ENCODE measurements at regions not wholly inside any gene's neighbourhood (a gene's known extent, or its start where the extent isn't known, plus 50 kb on each side); places are given as distances from the start of the nearest gene placed in this dataset.

DNA sequence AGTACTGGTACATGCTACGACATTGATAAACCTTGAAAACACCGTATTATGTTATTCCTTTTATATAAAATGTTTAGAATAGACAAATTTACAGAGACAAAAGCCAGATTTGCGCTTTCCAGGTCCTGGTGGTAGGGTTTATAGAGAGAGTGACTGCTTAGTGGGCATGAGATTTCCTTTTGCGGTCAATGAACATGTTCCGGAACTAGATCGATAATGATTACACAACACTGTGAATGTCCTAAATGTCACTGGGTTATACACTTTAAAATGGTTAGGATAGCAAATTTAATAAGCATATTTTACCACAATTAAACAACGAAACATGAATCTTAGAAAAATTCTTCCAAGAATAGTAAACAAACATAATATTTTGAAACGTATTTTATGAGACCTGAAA, 77.3 kb downstream of the MAGEA10 start:
- TF ChIP-seq POLR2A (IDR thresholded peaks at IDR 0.05): no peak
- TF ChIP-seq, protein P1, sequence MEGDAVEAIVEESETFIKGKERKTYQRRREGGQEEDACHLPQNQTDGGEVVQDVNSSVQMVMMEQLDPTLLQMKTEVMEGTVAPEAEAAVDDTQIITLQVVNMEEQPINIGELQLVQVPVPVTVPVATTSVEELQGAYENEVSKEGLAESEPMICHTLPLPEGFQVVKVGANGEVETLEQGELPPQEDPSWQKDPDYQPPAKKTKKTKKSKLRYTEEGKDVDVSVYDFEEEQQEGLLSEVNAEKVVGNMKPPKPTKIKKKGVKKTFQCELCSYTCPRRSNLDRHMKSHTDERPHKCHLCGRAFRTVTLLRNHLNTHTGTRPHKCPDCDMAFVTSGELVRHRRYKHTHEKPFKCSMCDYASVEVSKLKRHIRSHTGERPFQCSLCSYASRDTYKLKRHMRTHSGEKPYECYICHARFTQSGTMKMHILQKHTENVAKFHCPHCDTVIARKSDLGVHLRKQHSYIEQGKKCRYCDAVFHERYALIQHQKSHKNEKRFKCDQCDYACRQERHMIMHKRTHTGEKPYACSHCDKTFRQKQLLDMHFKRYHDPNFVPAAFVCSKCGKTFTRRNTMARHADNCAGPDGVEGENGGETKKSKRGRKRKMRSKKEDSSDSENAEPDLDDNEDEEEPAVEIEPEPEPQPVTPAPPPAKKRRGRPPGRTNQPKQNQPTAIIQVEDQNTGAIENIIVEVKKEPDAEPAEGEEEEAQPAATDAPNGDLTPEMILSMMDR (IDR thresholded peaks at IDR 0.05): no peak
